ENCODE measurements at regions not wholly inside any gene's neighbourhood (a gene's known extent, or its start where the extent isn't known, plus 50 kb on each side); places are given as distances from the start of the nearest gene placed in this dataset.

DNA sequence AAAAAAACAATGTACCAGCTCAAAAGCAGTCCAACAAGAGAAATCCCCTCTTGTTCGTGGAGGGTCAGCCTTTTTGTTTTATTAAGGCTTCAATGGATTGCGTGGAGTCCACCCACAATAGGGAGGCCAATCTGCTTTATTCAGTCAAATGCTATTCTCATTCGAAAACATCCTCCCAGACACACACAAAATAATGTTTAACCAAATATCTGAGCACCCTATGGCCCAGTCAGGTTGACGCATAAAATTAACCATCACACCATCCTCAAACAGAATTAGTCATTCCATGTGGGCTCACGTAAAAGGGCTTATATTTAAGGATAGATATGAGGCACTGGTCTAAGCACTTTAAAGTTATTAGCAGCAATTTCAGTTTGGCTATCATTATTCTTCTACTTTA lies 58.9 kb upstream of the DEUP1 start:
- no peaks in the 10 kb centered on the region for H3K27me3 ChIP-seq
- intact Hi-C loops (cut with DNase I): no loop called here
- no peak for TF ChIP-seq POLR2A (IDR thresholded peaks at IDR 0.05)
- no peak for TF ChIP-seq CTCF (IDR thresholded peaks at IDR 0.05)
- WGBS, 4 donors: 82 to 96% (median 90%) methylated on average over 5 of the region's 5 CpGs
- no peak overlapping the region for H3K4me3 ChIP-seq
- H3K36me3 ChIP-seq (replicated peaks in 1 of 2): no peaks in the 10 kb centered on the region
- no peak overlapping the region for H3K27ac ChIP-seq
- no peaks in the 10 kb centered on the region for H3K4me1 ChIP-seq (replicated peaks in 1 of 2)
- DNase-seq: no peak
- no peaks in the 10 kb centered on the region for H3K9me3 ChIP-seq (replicated peaks in 1 of 3)

- Histone ChIP-seq H3K9me3 (replicated peaks in 1 of 3) (no peaks in the 10 kb centered on the region), H3K4me1 (replicated peaks in 1 of 2) (no peaks in the 10 kb centered on the region), H3K36me3 (replicated peaks in 1 of 2) (no peaks in the 10 kb centered on the region), H3K27ac (no peak overlapping the region), H3K27me3 (no peaks in the 10 kb centered on the region), H3K4me3 (no peak overlapping the region)
- intact Hi-C loops (cut with DNase I): no loop called here
- TF ChIP-seq CTCF (IDR thresholded peaks at IDR 0.05): no peak
- no peak for TF ChIP-seq POLR2A (IDR thresholded peaks at IDR 0.05)
- DNase-seq: no peak
Measured at GRCh38 chr11:93274851-93275250, 55.7 kb upstream of the DEUP1 start.

DNA sequence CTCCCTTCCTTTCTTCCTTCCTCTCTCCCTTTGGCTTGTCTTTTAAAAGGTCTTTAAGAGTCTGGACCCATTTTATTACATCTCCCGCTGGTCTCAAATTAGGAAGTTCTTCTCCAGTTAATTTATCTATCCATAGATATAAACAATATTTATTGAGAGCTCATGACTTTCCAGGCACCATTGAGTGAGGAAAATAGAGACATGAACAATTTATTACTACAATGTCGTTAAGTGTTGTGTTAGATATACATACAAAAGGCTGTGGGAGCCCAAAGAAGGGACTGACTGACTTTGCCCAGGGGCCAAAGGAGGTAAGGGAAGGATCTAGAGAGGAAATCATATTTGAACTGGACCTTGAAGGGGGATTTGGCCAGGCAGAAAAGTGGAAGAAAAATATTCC lies 51.6 kb upstream of the DEUP1 start:
- Histone ChIP-seq H3K27me3 (no peaks in the 10 kb centered on the region), H3K36me3 (replicated peaks in 1 of 2) (no peaks in the 10 kb centered on the region), H3K9me3 (replicated peaks in 1 of 3) (no peaks in the 10 kb centered on the region), H3K27ac (no peak overlapping the region), H3K4me1 (replicated peaks in 1 of 2) (no peaks in the 10 kb centered on the region), H3K4me3 (no peak overlapping the region)
- DNase-seq: no peak
- intact Hi-C loops (cut with DNase I): no loop called here
- 73 to 81% (median 76%) methylated on average over 2 of the region's 2 CpGs for WGBS, 4 donors
- no peak for TF ChIP-seq POLR2A (IDR thresholded peaks at IDR 0.05)
- TF ChIP-seq CTCF (IDR thresholded peaks at IDR 0.05): no peak

DNA sequence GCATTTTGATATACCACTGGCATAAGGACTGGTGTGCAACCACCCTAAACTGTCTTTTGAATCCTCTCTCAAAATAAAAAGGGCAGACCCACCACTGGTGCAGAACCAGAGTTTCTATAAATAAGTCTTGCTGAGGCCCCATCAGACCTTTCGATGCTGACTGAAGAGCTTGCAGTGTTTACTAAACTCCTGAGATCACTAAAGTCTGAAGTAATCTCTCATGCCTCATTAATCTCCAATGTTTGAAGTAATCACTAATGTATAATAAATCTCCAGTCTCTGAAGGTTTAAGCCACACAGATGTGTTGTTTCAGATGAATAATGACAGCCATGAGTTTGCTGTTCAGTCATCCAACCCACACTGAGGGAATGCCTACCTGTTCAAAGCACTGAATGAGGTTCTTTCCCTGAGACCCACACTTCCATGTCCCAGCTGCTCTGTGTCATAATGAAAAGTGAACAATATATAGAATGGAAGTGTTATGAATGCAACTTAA lies 50.6 kb upstream of the DEUP1 start:
- H3K27me3 ChIP-seq: no peaks in the 10 kb centered on the region
- no peaks in the 10 kb centered on the region for H3K9me3 ChIP-seq (replicated peaks in 1 of 3)
- H3K27ac ChIP-seq: no peak overlapping the region
- no peak for DNase-seq
- no peak overlapping the region for H3K4me3 ChIP-seq
- TF ChIP-seq POLR2A (IDR thresholded peaks at IDR 0.05): no peak
- no peak for TF ChIP-seq CTCF (IDR thresholded peaks at IDR 0.05)
- intact Hi-C loops (cut with DNase I): no loop called here
- WGBS, 4 donors: 64 to 100% (median 78%) methylated on average over 1 of the region's 1 CpG
- H3K36me3 ChIP-seq (replicated peaks in 1 of 2): no peaks in the 10 kb centered on the region
- H3K4me1 ChIP-seq (replicated peaks in 1 of 2): no peaks in the 10 kb centered on the region
